ENCODE measurements at regions not wholly inside any gene's neighbourhood (a gene's known extent, or its start where the extent isn't known, plus 50 kb on each side); places are given as distances from the start of the nearest gene placed in this dataset.

- Mint-ChIP-seq H3K4me1 (ENCODE audit: low read depth) (no peaks in the 10 kb centered on the region), H3K4me3 (no peak overlapping the region), H3K9me3 (no peaks in the 10 kb centered on the region), H3K27ac (no peak overlapping the region), H3K27me3 (ENCODE audit: low read depth) (peaks cover 18% of the 10 kb centered on the region), H3K36me3 (ENCODE audit: insufficient read depth in 2 of 2) (no peaks in the 10 kb centered on the region)
- ATAC-seq (replicated peaks in 1 of 2) (no peak), DNase-seq (no peak)
These were observed 203.2 kb downstream of the METTL4 start for GRCh38 chr18:2368102-2368501.

- ATAC-seq (replicated peaks in 1 of 2) (no peak), DNase-seq (no peak)
- Mint-ChIP-seq H3K36me3 (ENCODE audit: insufficient read depth in 2 of 2) (peaks cover 0 to 2% of the 10 kb centered on the region in 2 donors), H3K27me3 (ENCODE audit: low read depth) (no peaks in the 10 kb centered on the region), H3K27ac (no peak overlapping the region), H3K9me3 (peaks cover 0 to 1% of the 10 kb centered on the region in 2 donors), H3K4me3 (no peak overlapping the region), H3K4me1 (ENCODE audit: low read depth) (no peaks in the 10 kb centered on the region)
These were observed 194.6 kb downstream of the METTL4 start for GRCh38 chr18:2376707-2377106.

GRCh38 chr18:2380101-2380500 is 191.2 kb downstream of the METTL4 start:
- Mint-ChIP-seq H3K36me3 (ENCODE audit: insufficient read depth in 2 of 2) (no peaks in the 10 kb centered on the region), H3K9me3 (no peaks in the 10 kb centered on the region), H3K27me3 (ENCODE audit: low read depth) (no peaks in the 10 kb centered on the region), H3K27ac (no peak overlapping the region), H3K4me3 (no peak overlapping the region), H3K4me1 (ENCODE audit: low read depth) (no peaks in the 10 kb centered on the region)
- ATAC-seq (replicated peaks in 1 of 2) (no peak), DNase-seq (no peak)

- ATAC-seq (replicated peaks in 1 of 2) (no peak), DNase-seq (no peak)
- Mint-ChIP-seq H3K9me3 (no peaks in the 10 kb centered on the region), H3K4me3 (no peak overlapping the region), H3K27ac (no peak overlapping the region), H3K4me1 (ENCODE audit: low read depth) (no peaks in the 10 kb centered on the region), H3K36me3 (ENCODE audit: insufficient read depth in 2 of 2) (no peaks in the 10 kb centered on the region), H3K27me3 (ENCODE audit: low read depth) (no peaks in the 10 kb centered on the region)
These were observed 189.8 kb downstream of the METTL4 start for GRCh38 chr18:2381539-2381938.

- peaks cover 0 to 2% of the 10 kb centered on the region in 2 donors for H3K9me3 Mint-ChIP-seq
- H3K36me3 Mint-ChIP-seq (ENCODE audit: insufficient read depth in 2 of 2), result no peaks in the 10 kb centered on the region
- no peaks in the 10 kb centered on the region for H3K27me3 Mint-ChIP-seq (ENCODE audit: low read depth)
- peak overlapping the region; percentile 46 for H3K27ac Mint-ChIP-seq
- no peaks in the 10 kb centered on the region for H3K4me1 Mint-ChIP-seq (ENCODE audit: low read depth)
- ATAC-seq (replicated peaks in 1 of 2) (no peak), DNase-seq (no peak)
- H3K4me3 Mint-ChIP-seq, result no peak overlapping the region
These were observed 183.7 kb downstream of the METTL4 start for GRCh38 chr18:2387588-2387987.

GRCh38 chr18:2390158-2390557 is 181.1 kb downstream of the METTL4 start:
- peaks cover 0 to 2% of the 10 kb centered on the region in 2 donors for H3K9me3 Mint-ChIP-seq
- no peaks in the 10 kb centered on the region for H3K36me3 Mint-ChIP-seq (ENCODE audit: insufficient read depth in 2 of 2)
- H3K27me3 Mint-ChIP-seq (ENCODE audit: low read depth), result peaks cover 14% of the 10 kb centered on the region
- ATAC-seq (replicated peaks in 1 of 2), result no peak
- DNase-seq, result no peak
- H3K4me1 Mint-ChIP-seq (ENCODE audit: low read depth), result no peaks in the 10 kb centered on the region
- no peak overlapping the region for H3K27ac Mint-ChIP-seq
- no peak overlapping the region for H3K4me3 Mint-ChIP-seq

GRCh38 chr18:2391470-2391869 is 179.8 kb downstream of the METTL4 start:
- peaks cover 0 to 2% of the 10 kb centered on the region in 2 donors for H3K9me3 Mint-ChIP-seq
- H3K36me3 Mint-ChIP-seq (ENCODE audit: insufficient read depth in 2 of 2), result no peaks in the 10 kb centered on the region
- H3K4me3 Mint-ChIP-seq, result no peak overlapping the region
- no peak overlapping the region for H3K27ac Mint-ChIP-seq
- peaks cover 14% of the 10 kb centered on the region for H3K27me3 Mint-ChIP-seq (ENCODE audit: low read depth)
- H3K4me1 Mint-ChIP-seq (ENCODE audit: low read depth), result no peaks in the 10 kb centered on the region
- ATAC-seq (replicated peaks in 1 of 2) (no peak), DNase-seq (no peak)

GRCh38 chr18:2392446-2392845 is 178.9 kb downstream of the METTL4 start:
- Mint-ChIP-seq H3K27me3 (ENCODE audit: low read depth) (peaks cover 14% of the 10 kb centered on the region), H3K4me3 (no peak overlapping the region), H3K9me3 (peaks cover 0 to 2% of the 10 kb centered on the region in 2 donors), H3K4me1 (ENCODE audit: low read depth) (no peaks in the 10 kb centered on the region), H3K27ac (no peak overlapping the region), H3K36me3 (ENCODE audit: insufficient read depth in 2 of 2) (no peaks in the 10 kb centered on the region)
- no peak for ATAC-seq (replicated peaks in 1 of 2)
- no peak for DNase-seq

GRCh38 chr18:2394684-2395083 is 176.6 kb downstream of the METTL4 start:
- Mint-ChIP-seq H3K4me1 (ENCODE audit: low read depth) (no peaks in the 10 kb centered on the region), H3K27ac (no peak overlapping the region), H3K4me3 (no peak overlapping the region), H3K36me3 (ENCODE audit: insufficient read depth in 2 of 2) (no peaks in the 10 kb centered on the region), H3K27me3 (ENCODE audit: low read depth) (peaks cover 14% of the 10 kb centered on the region), H3K9me3 (no peaks in the 10 kb centered on the region)
- ATAC-seq (replicated peaks in 1 of 2) (no peak), DNase-seq (no peak)

GRCh38 chr18:2395427-2396161 is 175.7 kb downstream of the METTL4 start:
- no peak for ATAC-seq (replicated peaks in 1 of 2)
- Mint-ChIP-seq H3K4me1 (ENCODE audit: low read depth) (no peaks in the 10 kb centered on the region), H3K27ac (no peak overlapping the region), H3K9me3 (no peaks in the 10 kb centered on the region), H3K4me3 (no peak overlapping the region), H3K36me3 (ENCODE audit: insufficient read depth in 2 of 2) (no peaks in the 10 kb centered on the region), H3K27me3 (ENCODE audit: low read depth) (peaks cover 14% of the 10 kb centered on the region)
- no peak for DNase-seq

GRCh38 chr18:2396162-2396505 is 175.2 kb downstream of the METTL4 start:
- Mint-ChIP-seq H3K9me3 (no peaks in the 10 kb centered on the region), H3K4me3 (no peak overlapping the region), H3K36me3 (ENCODE audit: insufficient read depth in 2 of 2) (no peaks in the 10 kb centered on the region), H3K27ac (no peak overlapping the region), H3K27me3 (ENCODE audit: low read depth) (peaks cover 14% of the 10 kb centered on the region), H3K4me1 (ENCODE audit: low read depth) (no peaks in the 10 kb centered on the region)
- DNase-seq (no peak), ATAC-seq (replicated peaks in 1 of 2) (no peak)

GRCh38 chr18:2400701-2401196 is 170.6 kb downstream of the METTL4 start:
- H3K27ac Mint-ChIP-seq, result no peak overlapping the region
- H3K4me1 Mint-ChIP-seq (ENCODE audit: low read depth), result no peaks in the 10 kb centered on the region
- no peaks in the 10 kb centered on the region for H3K9me3 Mint-ChIP-seq
- no peaks in the 10 kb centered on the region for H3K27me3 Mint-ChIP-seq (ENCODE audit: low read depth)
- H3K36me3 Mint-ChIP-seq (ENCODE audit: insufficient read depth in 2 of 2), result no peaks in the 10 kb centered on the region
- ATAC-seq (replicated peaks in 1 of 2) (no peak), DNase-seq (no peak)
- no peak overlapping the region for H3K4me3 Mint-ChIP-seq

GRCh38 chr18:2402084-2402483 is 169.2 kb downstream of the METTL4 start:
- no peaks in the 10 kb centered on the region for H3K9me3 Mint-ChIP-seq
- H3K4me3 Mint-ChIP-seq, result no peak overlapping the region
- H3K36me3 Mint-ChIP-seq (ENCODE audit: insufficient read depth in 2 of 2), result no peaks in the 10 kb centered on the region

GRCh38 chr18:2406544-2406943 is 164.8 kb downstream of the METTL4 start:
- DNase-seq, result no peak
- Mint-ChIP-seq H3K4me1 (ENCODE audit: low read depth) (no peaks in the 10 kb centered on the region), H3K4me3 (no peak overlapping the region), H3K36me3 (ENCODE audit: insufficient read depth in 2 of 2) (no peaks in the 10 kb centered on the region), H3K27ac (no peak overlapping the region), H3K27me3 (ENCODE audit: low read depth) (no peaks in the 10 kb centered on the region), H3K9me3 (no peaks in the 10 kb centered on the region)
- no peak for ATAC-seq (replicated peaks in 1 of 2)

More at GRCh38 chr18:2402084-2402483, 169.2 kb downstream of the METTL4 start:
- Mint-ChIP-seq H3K4me1 (ENCODE audit: low read depth) (no peaks in the 10 kb centered on the region), H3K27me3 (ENCODE audit: low read depth) (no peaks in the 10 kb centered on the region), H3K27ac (no peak overlapping the region)
- ATAC-seq (replicated peaks in 1 of 2), result no peak
- no peak for DNase-seq
